Fibroblast of lung (primary cell): ENCODE measurements at regions not wholly inside any gene's neighbourhood (a gene's known extent, or its start where the extent isn't known, plus 50 kb on each side); places are given as distances from the start of the nearest gene placed in this dataset.
A peak's percentile ranks its signal among the peaks of the same experiment; 100 is the strongest.

Experiments
- DNase-seq, 2 donors: peaks; one replicate each; pipeline versions ENCODE4 v3.0.0 to v3.0.0-alpha.2; 2010; ENCODE audit warnings: low read depth in 2 of 2
- H2AFZ ChIP-seq: 2 replicates; pipeline ENCODE4 v1.5.1; 2012; ENCODE audit warnings: low read length, control low read depth, inconsistent platforms
- H3K27ac ChIP-seq: 2 replicates; pipeline ENCODE4 v1.5.1; 2011; ENCODE audit warnings: low read length, control low read depth; ENCODE audit not compliant: insufficient read depth
- H3K27me3 ChIP-seq: 2 replicates; pipeline ENCODE4 v1.5.1; 2011; ENCODE audit warnings: mild to moderate bottlenecking, low read length; ENCODE audit not compliant: control insufficient read depth, insufficient read depth
- H3K36me3 ChIP-seq: 2 replicates; pipeline ENCODE4 v1.5.1; 2011; ENCODE audit warnings: low read length; ENCODE audit not compliant: control insufficient read depth, insufficient read depth
- H3K4me1 ChIP-seq: 2 replicates; pipeline ENCODE4 v1.5.1; 2011; ENCODE audit warnings: low read length; ENCODE audit not compliant: control insufficient read depth, insufficient read depth; ENCODE audit errors: extremely low read depth
- H3K4me2 ChIP-seq: 2 replicates; pipeline ENCODE4 v1.5.1; 2011; ENCODE audit warnings: low read length, control low read depth; ENCODE audit not compliant: insufficient read depth; ENCODE audit errors: extremely low read depth
- H3K4me3 ChIP-seq, 4 experiments: fragments of 200-600 bp in 1 of 4; sonication (generic) in 1 of 4; replicated peaks in 1 of 4; 2 replicates each; pipeline ENCODE4 v1.5.1; 2011 to 2016; ENCODE audit warnings: low read length in 4 of 4, low read depth in 3 of 4, mild to moderate bottlenecking in 3 of 4, control low read depth in 2 of 4, inconsistent platforms in 1 of 4, mixed read lengths in 1 of 4; ENCODE audit not compliant: insufficient read depth in 1 of 4; ENCODE audit errors: control extremely low read depth in 1 of 4
- H3K79me2 ChIP-seq: 2 replicates; pipeline ENCODE4 v1.5.1; 2012; ENCODE audit warnings: mild to moderate bottlenecking, low read length, inconsistent platforms; ENCODE audit not compliant: control insufficient read depth, insufficient read depth
- H3K9ac ChIP-seq: 2 replicates; pipeline ENCODE4 v1.5.1; 2011; ENCODE audit warnings: mild to moderate bottlenecking, low read length, control low read depth; ENCODE audit not compliant: insufficient read depth
- H3K9me3 ChIP-seq: 2 replicates; pipeline ENCODE4 v1.5.1; 2012; ENCODE audit warnings: low read depth, low read length; ENCODE audit not compliant: control insufficient read depth, insufficient read depth
- H4K20me1 ChIP-seq: 2 replicates; pipeline ENCODE4 v1.5.1; 2011; ENCODE audit warnings: low read length; ENCODE audit not compliant: control insufficient read depth, insufficient read depth; ENCODE audit errors: extremely low read depth
- EZH2 ChIP-seq: IDR thresholded peaks from 2 replicates; pipeline ENCODE4 v1.5.1; 2012; ENCODE audit warnings: low read length, control low read depth, mild to moderate bottlenecking; ENCODE audit errors: missing control alignments
- TF ChIP-seq, protein P1 (sequence below), 2 donors: IDR thresholded peaks in 1 of 2; conservative IDR thresholded peaks in 1 of 2; 1 replicate in 1 of 2; 2 replicates in 1 of 2; pipeline ENCODE4 v1.5.1; 2011 to 2012; ENCODE audit warnings: low read length in 2 of 2, control low read depth in 1 of 2, inconsistent platforms in 1 of 2, low read depth in 1 of 2, mild to moderate bottlenecking in 1 of 2

DNA sequence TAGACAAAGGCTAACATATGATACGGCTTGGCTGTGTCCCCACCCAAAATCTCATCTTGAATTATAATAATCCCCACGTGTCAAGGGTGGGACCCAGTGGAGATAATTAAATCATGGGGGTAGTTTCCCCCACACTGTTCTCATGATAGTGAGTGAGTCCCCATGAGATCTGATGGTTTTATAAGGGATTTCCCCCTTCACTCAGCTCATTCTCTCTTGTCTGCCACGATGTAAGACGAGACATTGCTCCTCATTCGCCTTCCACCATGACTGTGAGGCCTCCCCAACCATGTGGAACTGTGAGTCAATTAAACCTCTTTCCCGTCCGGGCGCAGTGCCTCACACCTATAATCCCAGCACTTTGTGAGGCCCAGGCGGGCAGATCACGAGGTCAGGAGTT is 143.5 kb downstream of the RXFP2 start:
- TF ChIP-seq, protein P1, sequence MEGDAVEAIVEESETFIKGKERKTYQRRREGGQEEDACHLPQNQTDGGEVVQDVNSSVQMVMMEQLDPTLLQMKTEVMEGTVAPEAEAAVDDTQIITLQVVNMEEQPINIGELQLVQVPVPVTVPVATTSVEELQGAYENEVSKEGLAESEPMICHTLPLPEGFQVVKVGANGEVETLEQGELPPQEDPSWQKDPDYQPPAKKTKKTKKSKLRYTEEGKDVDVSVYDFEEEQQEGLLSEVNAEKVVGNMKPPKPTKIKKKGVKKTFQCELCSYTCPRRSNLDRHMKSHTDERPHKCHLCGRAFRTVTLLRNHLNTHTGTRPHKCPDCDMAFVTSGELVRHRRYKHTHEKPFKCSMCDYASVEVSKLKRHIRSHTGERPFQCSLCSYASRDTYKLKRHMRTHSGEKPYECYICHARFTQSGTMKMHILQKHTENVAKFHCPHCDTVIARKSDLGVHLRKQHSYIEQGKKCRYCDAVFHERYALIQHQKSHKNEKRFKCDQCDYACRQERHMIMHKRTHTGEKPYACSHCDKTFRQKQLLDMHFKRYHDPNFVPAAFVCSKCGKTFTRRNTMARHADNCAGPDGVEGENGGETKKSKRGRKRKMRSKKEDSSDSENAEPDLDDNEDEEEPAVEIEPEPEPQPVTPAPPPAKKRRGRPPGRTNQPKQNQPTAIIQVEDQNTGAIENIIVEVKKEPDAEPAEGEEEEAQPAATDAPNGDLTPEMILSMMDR (conservative IDR thresholded peaks at IDR 0.05 in 1 of 2, IDR thresholded peaks at IDR 0.05 in 1 of 2; ENCODE audit: low read depth in 1 of 2, low read length in 2 of 2) = no peak
- TF ChIP-seq EZH2 = no peak
- H3K36me3 ChIP-seq = no peaks in the 10 kb centered on the region
- no peaks in the 10 kb centered on the region for H4K20me1 ChIP-seq
- no peaks in the 10 kb centered on the region for H3K79me2 ChIP-seq
- peaks cover 7% of the 10 kb centered on the region for H3K4me1 ChIP-seq
- H3K27me3 ChIP-seq = no peaks in the 10 kb centered on the region
- no peak for DNase-seq
- no peak overlapping the region for H3K4me3 ChIP-seq
- H3K9me3 ChIP-seq = no peaks in the 10 kb centered on the region
- H2AFZ ChIP-seq = no peak overlapping the region
- H3K27ac ChIP-seq = no peak overlapping the region
- H3K4me2 ChIP-seq = no peak overlapping the region
- no peak overlapping the region for H3K9ac ChIP-seq

DNA sequence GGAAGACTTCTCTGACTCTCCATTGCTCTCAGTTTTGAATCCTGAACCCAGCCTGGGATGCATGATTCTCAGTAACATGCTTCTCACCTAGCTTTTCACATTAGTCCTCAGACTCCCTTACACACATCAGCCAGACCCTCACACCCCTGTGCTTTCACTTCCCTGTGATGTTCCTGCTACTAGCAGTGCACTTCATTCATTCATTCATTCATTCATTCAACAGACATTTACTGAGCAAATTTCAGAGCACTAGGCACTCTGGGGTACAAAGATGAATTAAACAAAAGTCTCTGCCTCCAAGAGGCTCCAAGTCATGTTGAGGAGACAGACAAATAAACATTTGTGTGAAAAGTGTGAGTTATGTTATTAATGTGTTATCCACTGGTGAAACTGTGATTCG is 145.2 kb downstream of the RXFP2 start:
- no peak overlapping the region for H2AFZ ChIP-seq
- H3K27me3 ChIP-seq = no peaks in the 10 kb centered on the region
- TF ChIP-seq, protein P1 (conservative IDR thresholded peaks at IDR 0.05 in 1 of 2, IDR thresholded peaks at IDR 0.05 in 1 of 2; ENCODE audit: low read depth in 1 of 2, low read length in 2 of 2) = no peak
- no peak for TF ChIP-seq EZH2
- no peak overlapping the region for H3K27ac ChIP-seq
- H3K79me2 ChIP-seq = no peaks in the 10 kb centered on the region
- H3K4me2 ChIP-seq = no peak overlapping the region
- no peak for DNase-seq
- no peaks in the 10 kb centered on the region for H4K20me1 ChIP-seq
- H3K4me1 ChIP-seq = peaks cover 9% of the 10 kb centered on the region
- H3K9me3 ChIP-seq = no peaks in the 10 kb centered on the region
- H3K4me3 ChIP-seq = no peak overlapping the region
- no peak overlapping the region for H3K9ac ChIP-seq
- H3K36me3 ChIP-seq = no peaks in the 10 kb centered on the region

DNA sequence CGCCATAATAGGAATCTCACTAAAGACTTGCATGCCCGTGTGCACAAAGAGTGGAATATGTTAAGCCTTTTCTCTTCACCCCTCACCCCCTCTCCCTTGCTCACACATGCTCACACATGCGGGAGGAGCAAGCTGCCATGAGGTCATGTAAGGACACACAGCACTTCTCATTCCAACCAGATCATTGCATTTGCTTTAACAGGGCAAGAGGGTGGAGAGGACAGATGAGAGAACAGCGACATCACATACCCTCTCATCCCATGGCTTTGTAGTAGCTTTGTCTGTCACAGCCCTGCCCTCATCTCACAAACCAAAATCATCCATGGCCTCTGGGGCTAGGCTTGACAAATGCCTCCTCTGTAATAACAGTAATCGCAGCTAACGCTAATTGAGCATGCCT is 145.6 kb upstream of the FRY start:
- DNase-seq = peak; percentile 28 to 40
- no peak overlapping the region for H2AFZ ChIP-seq
- H3K79me2 ChIP-seq = no peaks in the 10 kb centered on the region
- no peaks in the 10 kb centered on the region for H4K20me1 ChIP-seq
- H3K36me3 ChIP-seq = no peaks in the 10 kb centered on the region
- H3K27me3 ChIP-seq = no peaks in the 10 kb centered on the region
- H3K9me3 ChIP-seq = no peaks in the 10 kb centered on the region
- TF ChIP-seq, protein P1 (conservative IDR thresholded peaks at IDR 0.05 in 1 of 2, IDR thresholded peaks at IDR 0.05 in 1 of 2; ENCODE audit: low read depth in 1 of 2, low read length in 2 of 2) = no peak
- no peak for TF ChIP-seq EZH2
- H3K27ac ChIP-seq = no peak overlapping the region
- no peak overlapping the region for H3K4me2 ChIP-seq
- H3K4me1 ChIP-seq = peaks cover 9% of the 10 kb centered on the region
- no peak overlapping the region for H3K4me3 ChIP-seq
- no peak overlapping the region for H3K9ac ChIP-seq
